Small intestine (tissue), 7 donors: ENCODE measurements at regions not wholly inside any gene's neighbourhood (a gene's known extent, or its start where the extent isn't known, plus 50 kb on each side); places are given as distances from the start of the nearest gene placed in this dataset.
"Not testable (repeated sequence)": the region's sequence is repeated elsewhere in the genome, so short reads cannot be mapped to it uniquely, and the experiment has no call there.

ENCODE experiments used
- DNase-seq, 2 donors: peaks; one replicate each; pipeline versions ENCODE4 v3.0.0 to v3.0.0-alpha.2; 2013
- FAIRE-seq: peaks from 2 replicates; lab custom pipeline; 2012; peaks lifted over from hg19 to GRCh38; lab: Jason Lieb, UNC
- H3K27ac ChIP-seq, 3 donors: one replicate each; pipeline ENCODE4 v1.5.1; 2013; ENCODE audit warnings: low read length in 2 of 3, mild to moderate bottlenecking in 2 of 3, control low read depth in 1 of 3, inconsistent platforms in 1 of 3, low read depth in 1 of 3, moderate library complexity in 1 of 3
- H3K27me3 ChIP-seq, 3 donors: one replicate each; pipeline ENCODE4 v1.6.1; 2013; ENCODE audit warnings: low read length in 3 of 3, inconsistent platforms in 1 of 3; ENCODE audit not compliant: control insufficient read depth in 3 of 3, insufficient read depth in 3 of 3
- H3K36me3 ChIP-seq, 3 donors: one replicate each; pipeline ENCODE4 v1.6.1; 2013; ENCODE audit warnings: low read length in 3 of 3, inconsistent platforms in 1 of 3, low read depth in 1 of 3, mild to moderate bottlenecking in 1 of 3, moderate library complexity in 1 of 3; ENCODE audit not compliant: control insufficient read depth in 3 of 3, insufficient read depth in 2 of 3
- H3K4me1 ChIP-seq, 3 donors: one replicate each; pipeline ENCODE4 v1.6.1; 2013; ENCODE audit warnings: low read length in 2 of 3, inconsistent platforms in 1 of 3, low read depth in 1 of 3, mild to moderate bottlenecking in 1 of 3, moderate library complexity in 1 of 3; ENCODE audit not compliant: control insufficient read depth in 3 of 3, insufficient read depth in 2 of 3
- H3K4me3 ChIP-seq, 3 donors: one replicate each; pipeline ENCODE4 v1.5.1; 2013; ENCODE audit warnings: low read length in 3 of 3, control low read depth in 1 of 3, inconsistent platforms in 1 of 3, low read depth in 1 of 3, mild to moderate bottlenecking in 1 of 3, moderate library complexity in 1 of 3
- H3K9me3 ChIP-seq, 2 donors: one replicate each; pipeline ENCODE4 v1.6.1; 2013; ENCODE audit warnings: low read depth in 1 of 2, low read length in 1 of 2; ENCODE audit not compliant: control insufficient read depth in 2 of 2, insufficient read depth in 1 of 2
- WGBS, 3 donors: extraction: QIAGEN DNeasy Blood & Tissue Kit; methylation state at CpG; one replicate each; pipeline ENCODE4 v1.1.7; 2013; 5-methylcytosine and 5-hydroxymethylcytosine counted together
- donor health status: healthy with polysubstance abuse.
- donor health status: control.
- donor health status: control.
- donor health status: Bipolar disorder and iron deficiency.
- donor health status: healthy.

DNA sequence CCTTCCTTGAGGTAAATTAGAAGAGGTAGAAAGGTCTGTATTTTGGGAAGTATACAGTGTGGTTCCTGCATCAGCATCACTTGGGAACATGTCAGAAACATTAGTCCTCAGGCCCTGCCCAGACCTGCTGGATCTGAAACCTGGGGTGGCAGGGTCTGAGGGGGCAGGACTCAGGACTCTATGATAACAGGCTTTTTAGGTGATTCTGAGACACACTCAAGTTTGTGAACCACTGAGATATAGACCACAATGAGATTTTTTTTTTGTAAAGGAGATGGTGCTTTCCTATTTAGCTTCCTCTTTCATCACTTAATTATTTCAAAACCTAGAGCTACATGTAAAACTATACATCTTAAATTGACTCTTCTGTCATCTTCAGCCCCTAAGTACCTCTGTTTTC is 262.7 kb upstream of the SPOPL start:
- Histone ChIP-seq H3K4me3 (no peak overlapping the region), H3K36me3 (no peaks in the 10 kb centered on the region), H3K27me3 (no peaks in the 10 kb centered on the region), H3K4me1 (no peaks in the 10 kb centered on the region), H3K27ac (no peak overlapping the region), H3K9me3 (no peaks in the 10 kb centered on the region)
- no peak for FAIRE-seq
- no peak for DNase-seq

DNA sequence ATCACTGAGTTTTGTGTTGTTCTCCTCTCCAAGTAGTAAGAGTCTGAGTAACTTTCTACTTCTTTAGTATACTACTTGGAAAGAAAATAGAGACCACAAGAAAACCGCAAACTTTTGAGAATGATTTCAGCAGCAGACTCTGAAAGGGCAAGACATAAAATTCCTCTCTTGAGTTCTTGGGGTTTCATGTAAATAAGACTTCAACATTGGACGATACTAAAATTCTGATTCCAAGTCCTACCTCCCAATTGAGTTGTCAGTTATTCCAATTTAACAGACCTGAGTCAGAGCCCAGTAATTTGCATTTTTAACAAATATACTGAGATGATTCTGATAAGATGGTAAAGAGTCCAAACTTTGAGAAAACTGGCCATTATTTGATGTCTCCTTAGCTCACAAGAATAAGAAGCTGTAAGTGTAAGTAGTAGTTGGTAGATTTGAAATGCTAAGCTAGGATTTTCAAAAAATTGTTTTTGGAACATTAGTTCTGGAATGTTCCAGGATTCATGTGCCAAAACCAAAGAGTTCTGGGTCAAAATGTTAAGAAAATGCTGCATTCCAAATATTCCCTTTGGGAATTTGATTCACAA is 261.6 kb upstream of the SPOPL start:
- no peaks in the 10 kb centered on the region for H3K4me1 ChIP-seq
- no peak overlapping the region for H3K27ac ChIP-seq
- H3K4me3 ChIP-seq = no peak overlapping the region
- FAIRE-seq = no peak
- no peaks in the 10 kb centered on the region for H3K27me3 ChIP-seq
- WGBS, 3 donors = 66 to 96% (median 85%) methylated on average over 2 of the region's 2 CpGs
- no peak for DNase-seq
- H3K36me3 ChIP-seq = no peaks in the 10 kb centered on the region
- H3K9me3 ChIP-seq = no peaks in the 10 kb centered on the region

DNA sequence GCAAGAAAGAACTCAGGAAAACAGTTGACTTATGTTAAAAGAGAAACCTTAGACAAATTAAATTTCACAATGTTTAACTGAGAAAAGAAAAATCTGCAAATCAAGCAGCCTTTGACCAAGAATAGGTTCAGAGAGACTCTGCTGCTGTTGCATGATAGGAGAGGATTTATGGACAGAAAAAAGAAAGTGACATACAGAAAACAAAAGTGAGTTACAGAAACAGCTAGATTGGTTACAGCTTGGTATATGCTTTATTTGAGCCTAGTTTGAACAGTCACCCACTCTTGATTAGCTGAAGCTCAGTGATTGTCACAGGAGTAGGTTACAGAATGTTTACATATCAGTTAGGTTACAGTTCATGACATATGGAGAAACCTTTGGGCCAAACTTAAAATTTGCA is 258.2 kb upstream of the SPOPL start:
- H3K4me1 ChIP-seq = no peaks in the 10 kb centered on the region
- no peaks in the 10 kb centered on the region for H3K27me3 ChIP-seq
- H3K9me3 ChIP-seq = no peaks in the 10 kb centered on the region
- no peak overlapping the region for H3K4me3 ChIP-seq
- DNase-seq = no peak
- no peak for FAIRE-seq
- no peak overlapping the region for H3K27ac ChIP-seq
- H3K36me3 ChIP-seq = no peaks in the 10 kb centered on the region

GRCh38 chr2:138244501-138244925 is 257.1 kb upstream of the SPOPL start:
- no peak overlapping the region for H3K4me3 ChIP-seq
- H3K4me1 ChIP-seq = no peaks in the 10 kb centered on the region
- no peak for FAIRE-seq
- no peak overlapping the region for H3K27ac ChIP-seq
- no peaks in the 10 kb centered on the region for H3K27me3 ChIP-seq
- H3K9me3 ChIP-seq = no peaks in the 10 kb centered on the region
- peak in 1 of 2 donors; percentile 7 for DNase-seq
- no peaks in the 10 kb centered on the region for H3K36me3 ChIP-seq

DNA sequence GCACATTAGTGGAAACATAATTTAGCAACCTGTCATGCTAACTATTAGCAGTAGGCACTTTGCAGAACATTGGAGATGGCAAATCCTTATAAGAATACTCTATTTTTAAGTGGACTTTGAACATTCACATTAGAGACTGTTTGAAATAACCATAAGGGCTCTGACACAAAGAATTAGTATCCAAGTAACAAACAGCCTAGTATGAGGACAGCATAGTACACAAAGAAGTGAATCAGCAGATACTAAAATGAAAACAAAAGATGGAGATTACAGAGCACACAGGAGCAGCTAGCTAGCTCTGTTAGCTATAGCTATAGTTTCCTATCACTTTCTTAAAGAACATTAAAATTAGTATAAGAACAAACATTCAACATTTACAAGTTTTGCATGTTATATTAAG is 256.3 kb upstream of the SPOPL start:
- H3K4me3 ChIP-seq = no peak overlapping the region
- no peaks in the 10 kb centered on the region for H3K9me3 ChIP-seq
- no peaks in the 10 kb centered on the region for H3K36me3 ChIP-seq
- H3K4me1 ChIP-seq = no peaks in the 10 kb centered on the region
- no peak for DNase-seq
- no peak overlapping the region for H3K27ac ChIP-seq
- H3K27me3 ChIP-seq = no peaks in the 10 kb centered on the region
- FAIRE-seq = no peak

GRCh38 chr2:138247302-138247701 is 254.3 kb upstream of the SPOPL start:
- H3K4me1 ChIP-seq = no peaks in the 10 kb centered on the region
- WGBS, 3 donors = 67 to 97% (median 78%) methylated on average over 2 of the region's 2 CpGs
- H3K36me3 ChIP-seq = no peaks in the 10 kb centered on the region
- FAIRE-seq = no peak
- DNase-seq = no peak
- H3K27ac ChIP-seq = no peak overlapping the region
- no peak overlapping the region for H3K4me3 ChIP-seq
- no peaks in the 10 kb centered on the region for H3K9me3 ChIP-seq
- H3K27me3 ChIP-seq = no peaks in the 10 kb centered on the region

- FAIRE-seq = no peak
- Histone ChIP-seq H3K36me3 (no peaks in the 10 kb centered on the region), H3K4me1 (no peaks in the 10 kb centered on the region), H3K27ac (no peak overlapping the region), H3K4me3 (no peak overlapping the region), H3K27me3 (no peaks in the 10 kb centered on the region), H3K9me3 (no peaks in the 10 kb centered on the region)
- peak in 1 of 2 donors; percentile 40 for DNase-seq
Measured at GRCh38 chr2:138249207-138249606, 252.4 kb upstream of the SPOPL start.

- H3K27ac ChIP-seq, H3K27me3 ChIP-seq, H3K9me3 ChIP-seq, H3K36me3 ChIP-seq, H3K4me1 ChIP-seq, H3K4me3 ChIP-seq, DNase-seq: not testable (repeated sequence)
- WGBS, 3 donors = 83 to 84% (median 84%) methylated on average over 2 of the region's 4 CpGs
- peak; percentile 96 for FAIRE-seq
Measured at GRCh38 chr2:138250843-138251320, 250.7 kb upstream of the SPOPL start.

- Histone ChIP-seq H3K27ac (no peak overlapping the region), H3K4me3 (no peak overlapping the region), H3K9me3 (no peaks in the 10 kb centered on the region), H3K27me3 (no peaks in the 10 kb centered on the region), H3K36me3 (no peaks in the 10 kb centered on the region), H3K4me1 (no peaks in the 10 kb centered on the region)
- no peak for FAIRE-seq
- DNase-seq = no peak
- WGBS, 3 donors = 76 to 94% (median 82%) methylated on average over 1 of the region's 1 CpG
Measured at GRCh38 chr2:138252587-138252986, 249.0 kb upstream of the SPOPL start.
